ENCODE measurements at regions not wholly inside any gene's neighbourhood (a gene's known extent, or its start where the extent isn't known, plus 50 kb on each side); places are given as distances from the start of the nearest gene placed in this dataset.

DNA sequence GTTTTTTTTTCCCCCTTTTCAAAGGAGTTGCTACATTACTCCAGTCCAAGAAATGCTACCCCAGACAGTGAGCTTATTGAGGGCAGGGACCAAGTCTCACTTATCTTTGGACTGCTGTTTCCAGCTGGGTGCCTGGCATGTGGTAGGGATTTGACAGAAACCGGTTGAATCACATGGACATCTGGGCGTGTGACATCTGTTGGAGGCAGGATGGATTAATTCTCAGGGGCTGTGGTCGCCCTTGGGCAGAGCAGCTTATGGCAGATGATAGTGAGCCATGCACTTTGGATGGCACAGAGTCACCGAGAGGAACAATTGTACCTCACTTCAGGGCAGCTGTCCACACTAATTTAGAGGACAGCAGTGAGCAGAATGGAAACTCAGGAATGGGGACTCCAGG is 254.6 kb upstream of the ID2 start:
- DNase-seq (ENCODE audit: low spot score): no peak
- no peaks in the 10 kb centered on the region for H3K4me1 ChIP-seq (ENCODE audit: insufficient read depth, low read length, poor library complexity, severe bottlenecking)
- no peaks in the 10 kb centered on the region for H3K27me3 ChIP-seq (replicated peaks; ENCODE audit: insufficient read depth, low read depth, low read length, poor library complexity)
- CTCF ChIA-PET: no interaction called here
- no peak overlapping the region for H3K4me3 ChIP-seq (ENCODE audit: low read depth, low read length, poor library complexity, severe bottlenecking)
- no peaks in the 10 kb centered on the region for H3K9me3 ChIP-seq (ENCODE audit: low read depth, low read length, poor library complexity, severe bottlenecking)
- no peak for TF ChIP-seq EZH2 (IDR thresholded peaks at IDR 0.05; ENCODE audit: borderline replicate concordance, low read depth, low read length, poor library complexity, severe bottlenecking)
- TF ChIP-seq, protein P1, sequence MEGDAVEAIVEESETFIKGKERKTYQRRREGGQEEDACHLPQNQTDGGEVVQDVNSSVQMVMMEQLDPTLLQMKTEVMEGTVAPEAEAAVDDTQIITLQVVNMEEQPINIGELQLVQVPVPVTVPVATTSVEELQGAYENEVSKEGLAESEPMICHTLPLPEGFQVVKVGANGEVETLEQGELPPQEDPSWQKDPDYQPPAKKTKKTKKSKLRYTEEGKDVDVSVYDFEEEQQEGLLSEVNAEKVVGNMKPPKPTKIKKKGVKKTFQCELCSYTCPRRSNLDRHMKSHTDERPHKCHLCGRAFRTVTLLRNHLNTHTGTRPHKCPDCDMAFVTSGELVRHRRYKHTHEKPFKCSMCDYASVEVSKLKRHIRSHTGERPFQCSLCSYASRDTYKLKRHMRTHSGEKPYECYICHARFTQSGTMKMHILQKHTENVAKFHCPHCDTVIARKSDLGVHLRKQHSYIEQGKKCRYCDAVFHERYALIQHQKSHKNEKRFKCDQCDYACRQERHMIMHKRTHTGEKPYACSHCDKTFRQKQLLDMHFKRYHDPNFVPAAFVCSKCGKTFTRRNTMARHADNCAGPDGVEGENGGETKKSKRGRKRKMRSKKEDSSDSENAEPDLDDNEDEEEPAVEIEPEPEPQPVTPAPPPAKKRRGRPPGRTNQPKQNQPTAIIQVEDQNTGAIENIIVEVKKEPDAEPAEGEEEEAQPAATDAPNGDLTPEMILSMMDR (conservative IDR thresholded peaks at IDR 0.05; ENCODE audit: low read depth, low read length): no peak
- intact Hi-C loops (cut with micrococcal nuclease; ENCODE audit: unreplicated experiment): no loop called here
- POLR2A ChIA-PET (ENCODE audit: low non-redundant PET): no interaction called here
- no peak overlapping the region for H3K27ac ChIP-seq (ENCODE audit: low read depth, low read length, poor library complexity, severe bottlenecking)
- H3K36me3 ChIP-seq (ENCODE audit: insufficient read depth, low read length, poor library complexity, severe bottlenecking): no peaks in the 10 kb centered on the region
- no TSS peak for BruUV-seq (replicated peaks)

DNA sequence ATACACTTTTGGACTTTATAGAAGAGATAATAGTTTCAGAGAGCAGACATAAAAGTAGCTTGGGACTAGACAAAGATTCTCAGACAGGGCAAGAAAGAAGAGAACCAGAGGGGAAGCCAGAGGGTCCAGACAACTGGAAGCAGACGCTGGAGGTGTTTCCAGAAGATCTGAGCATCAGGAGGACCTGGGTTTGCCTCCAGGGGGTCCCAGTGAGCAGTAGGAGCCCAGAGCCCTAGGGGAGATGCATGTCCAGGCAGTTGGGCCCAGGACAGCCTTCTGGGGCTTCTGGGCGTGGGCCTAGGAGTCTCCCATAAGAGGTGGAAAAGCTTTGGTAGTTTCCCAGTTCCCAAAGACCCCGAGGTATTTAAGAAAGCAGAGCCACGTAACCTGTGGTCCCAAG is 251.2 kb upstream of the ID2 start:
- peaks cover 6% of the 10 kb centered on the region for H3K4me1 ChIP-seq (ENCODE audit: insufficient read depth, low read length, poor library complexity, severe bottlenecking)
- H3K27ac ChIP-seq (ENCODE audit: low read depth, low read length, poor library complexity, severe bottlenecking): no peak overlapping the region
- ChIA-PET POLR2A (ENCODE audit: low non-redundant PET) (no interaction called here), CTCF (no interaction called here)
- BruUV-seq (replicated peaks): no TSS peak
- no peaks in the 10 kb centered on the region for H3K36me3 ChIP-seq (ENCODE audit: insufficient read depth, low read length, poor library complexity, severe bottlenecking)
- intact Hi-C loops (cut with micrococcal nuclease; ENCODE audit: unreplicated experiment): no loop called here
- TF ChIP-seq, protein P1 (conservative IDR thresholded peaks at IDR 0.05; ENCODE audit: low read depth, low read length): 0 out of 2 replicates have a peak, but pooled peaks have one; percentile 8
- no peak for TF ChIP-seq EZH2 (IDR thresholded peaks at IDR 0.05; ENCODE audit: borderline replicate concordance, low read depth, low read length, poor library complexity, severe bottlenecking)
- no peaks in the 10 kb centered on the region for H3K27me3 ChIP-seq (replicated peaks; ENCODE audit: insufficient read depth, low read depth, low read length, poor library complexity)
- DNase-seq (ENCODE audit: low spot score): no peak
- no peak overlapping the region for H3K4me3 ChIP-seq (ENCODE audit: low read depth, low read length, poor library complexity, severe bottlenecking)
- H3K9me3 ChIP-seq (ENCODE audit: low read depth, low read length, poor library complexity, severe bottlenecking): no peaks in the 10 kb centered on the region

DNA sequence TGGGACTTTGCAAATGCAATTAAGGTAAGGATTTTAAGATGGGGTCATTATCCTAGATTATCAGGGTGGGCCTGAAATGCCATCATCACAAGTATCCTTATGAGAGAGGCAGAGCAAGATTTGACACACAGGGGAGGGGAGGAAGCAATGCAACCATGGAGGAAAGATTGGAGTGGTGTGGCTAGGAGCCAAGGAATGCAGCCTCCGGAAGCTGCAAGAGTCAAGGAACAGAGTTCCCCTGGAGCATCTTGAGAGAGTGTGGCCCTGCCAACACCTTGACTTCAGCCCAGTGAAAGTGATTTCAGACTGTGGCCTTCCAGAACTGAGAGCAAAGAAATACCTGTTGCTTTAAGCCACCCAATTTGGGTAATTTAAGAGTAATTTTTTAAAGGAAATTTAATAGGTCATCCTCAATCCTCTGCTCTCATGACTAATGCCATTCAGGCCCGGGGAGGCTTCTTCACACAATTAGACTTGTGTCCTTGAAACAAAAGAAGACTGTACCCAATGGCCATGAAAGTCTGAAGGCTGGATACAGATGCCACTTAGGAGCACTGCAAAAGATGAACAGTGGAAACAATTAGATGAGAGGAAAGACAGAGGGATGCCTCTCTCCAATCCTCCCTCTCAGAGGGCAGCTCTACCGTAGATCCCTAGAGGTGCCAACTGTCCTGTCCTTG is 250.3 kb upstream of the ID2 start:
- H3K36me3 ChIP-seq (ENCODE audit: insufficient read depth, low read length, poor library complexity, severe bottlenecking): no peaks in the 10 kb centered on the region
- ChIA-PET POLR2A (ENCODE audit: low non-redundant PET) (no interaction called here), CTCF (no interaction called here)
- H3K27ac ChIP-seq (ENCODE audit: low read depth, low read length, poor library complexity, severe bottlenecking): no peak overlapping the region
- TF ChIP-seq, protein P1 (conservative IDR thresholded peaks at IDR 0.05; ENCODE audit: low read depth, low read length): no peak
- no peak for TF ChIP-seq EZH2 (IDR thresholded peaks at IDR 0.05; ENCODE audit: borderline replicate concordance, low read depth, low read length, poor library complexity, severe bottlenecking)
- intact Hi-C loops (cut with micrococcal nuclease; ENCODE audit: unreplicated experiment): no loop called here
- no peak overlapping the region for H3K4me3 ChIP-seq (ENCODE audit: low read depth, low read length, poor library complexity, severe bottlenecking)
- H3K4me1 ChIP-seq (ENCODE audit: insufficient read depth, low read length, poor library complexity, severe bottlenecking): peaks cover 15% of the 10 kb centered on the region
- H3K9me3 ChIP-seq (ENCODE audit: low read depth, low read length, poor library complexity, severe bottlenecking): no peaks in the 10 kb centered on the region
- peak; percentile 22 for DNase-seq (ENCODE audit: low spot score)
- H3K27me3 ChIP-seq (replicated peaks; ENCODE audit: insufficient read depth, low read depth, low read length, poor library complexity): no peaks in the 10 kb centered on the region
- no TSS peak for BruUV-seq (replicated peaks)
